Anterior cingulate cortex (tissue), 58 donors: ENCODE measurements at regions not wholly inside any gene's neighbourhood (a gene's known extent, or its start where the extent isn't known, plus 50 kb on each side); places are given as distances from the start of the nearest gene placed in this dataset.
"Not testable (repeated sequence)": the region's sequence is repeated elsewhere in the genome, so short reads cannot be mapped to it uniquely, and the experiment has no call there.

Experiments
- DNase-seq, 58 donors: peaks; one replicate each; lab custom pipeline; 2025; lab: John Stamatoyannopoulos, UW

DNA sequence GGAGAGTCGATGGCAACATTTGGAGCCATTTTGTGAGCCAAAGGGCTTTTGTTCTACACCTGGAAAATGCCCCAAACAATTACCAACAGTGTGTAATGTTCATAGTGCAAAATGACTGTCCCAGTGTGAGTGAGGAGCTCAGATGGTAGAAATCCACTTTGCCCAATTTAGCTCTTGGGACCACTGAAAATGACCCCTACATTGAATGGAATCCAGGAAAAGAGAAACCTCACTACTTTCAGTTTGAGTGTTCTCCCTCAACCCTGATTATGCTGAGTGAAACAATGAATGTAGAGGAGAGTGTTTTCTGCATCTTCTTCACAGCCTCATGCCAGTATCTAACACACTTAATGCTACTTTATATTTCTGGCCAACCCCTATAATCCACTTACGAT lies 84.9 kb upstream of the NRN1 start:
- DNase-seq = no peak

DNA sequence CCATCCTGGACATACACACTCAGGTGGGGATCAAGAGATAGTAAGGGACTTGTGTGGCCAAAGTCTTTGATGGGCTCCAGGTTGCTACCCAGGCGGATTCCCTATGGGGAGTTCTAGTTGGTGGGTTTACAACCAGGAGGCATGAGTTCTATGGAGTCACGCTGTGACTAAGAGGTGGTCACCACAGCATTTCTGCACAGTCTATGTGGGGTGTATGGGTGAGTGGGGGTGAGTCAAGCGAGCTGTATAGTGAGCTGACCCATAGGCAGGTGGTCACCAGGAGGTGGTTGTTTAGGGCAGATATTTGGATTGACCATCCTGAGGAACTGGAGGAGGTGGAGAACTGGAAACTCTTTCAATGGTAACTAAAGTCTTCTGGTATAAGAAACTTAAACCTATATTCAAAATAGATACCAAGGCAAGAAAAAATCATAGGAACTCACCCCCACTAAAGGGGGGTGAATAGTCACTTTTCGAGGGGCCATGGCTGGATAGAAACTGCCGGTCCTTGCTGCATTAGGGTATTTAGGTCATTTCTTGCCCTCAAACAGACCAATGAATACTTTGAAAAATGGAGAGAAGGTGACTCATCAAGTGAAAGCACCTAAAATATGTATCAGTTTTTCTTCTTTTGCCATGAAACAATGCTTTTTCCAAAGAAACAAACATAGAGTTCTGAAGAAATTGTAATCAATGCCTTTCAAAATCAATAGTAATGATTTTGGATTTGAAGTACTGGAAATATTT lies 84.3 kb upstream of the NRN1 start:
- no peak for DNase-seq

DNA sequence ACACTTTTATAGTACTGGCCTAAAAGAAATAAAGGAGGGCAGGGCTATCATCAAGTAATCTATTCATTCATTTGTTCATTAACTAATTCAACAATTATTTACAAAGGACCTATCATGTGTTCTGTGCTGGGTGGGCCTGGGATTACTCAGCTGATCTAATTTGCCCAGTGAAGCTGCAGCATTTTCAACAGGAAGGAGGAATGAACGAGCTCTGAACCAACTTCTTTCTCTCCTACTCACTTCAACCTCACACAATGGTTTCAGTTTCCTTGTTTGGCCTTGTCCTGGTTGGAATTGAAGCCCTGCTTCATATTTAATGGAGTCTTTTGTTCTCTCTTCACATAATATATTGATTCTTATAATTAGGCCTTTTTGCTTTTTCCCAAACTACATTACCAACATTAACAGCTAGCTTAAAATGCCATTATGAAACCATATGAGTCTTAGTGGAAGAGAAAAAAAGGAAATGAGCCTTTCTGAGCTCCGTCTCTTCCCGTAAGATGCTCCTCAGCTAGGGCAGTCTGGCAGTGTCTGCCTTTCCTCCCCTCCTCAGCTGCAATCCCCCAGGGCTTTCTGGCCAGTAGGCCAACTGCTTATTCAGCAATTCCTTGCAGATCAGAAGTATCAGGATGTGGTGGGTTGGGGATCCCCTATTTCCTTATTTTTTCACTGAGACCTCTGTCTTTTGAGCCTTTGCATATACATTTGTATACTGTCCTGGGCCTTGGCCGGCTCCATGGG lies 79.4 kb upstream of the NRN1 start:
- DNase-seq = peak in 2 of 58 donors; percentile 4 to 6

DNA sequence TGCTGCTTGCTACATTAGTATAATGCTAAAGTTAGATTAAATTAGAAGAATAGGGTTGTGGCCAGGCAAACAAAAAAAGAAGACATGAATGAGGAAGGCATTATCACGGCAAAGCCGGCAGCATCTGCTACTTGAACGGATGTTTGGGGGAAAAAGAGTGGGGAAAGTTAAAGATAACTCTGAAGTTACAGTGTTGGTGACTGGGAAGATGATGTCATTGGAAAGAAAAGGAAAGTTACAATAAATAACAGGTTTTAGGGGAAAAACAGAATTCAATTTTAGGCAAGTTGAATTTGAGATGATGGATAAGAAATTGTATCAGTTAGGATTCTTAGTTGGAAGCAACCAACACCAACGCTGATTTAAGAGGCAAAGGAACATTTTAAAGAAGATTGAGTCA lies 74.2 kb upstream of the NRN1 start:
- no peak for DNase-seq

DNA sequence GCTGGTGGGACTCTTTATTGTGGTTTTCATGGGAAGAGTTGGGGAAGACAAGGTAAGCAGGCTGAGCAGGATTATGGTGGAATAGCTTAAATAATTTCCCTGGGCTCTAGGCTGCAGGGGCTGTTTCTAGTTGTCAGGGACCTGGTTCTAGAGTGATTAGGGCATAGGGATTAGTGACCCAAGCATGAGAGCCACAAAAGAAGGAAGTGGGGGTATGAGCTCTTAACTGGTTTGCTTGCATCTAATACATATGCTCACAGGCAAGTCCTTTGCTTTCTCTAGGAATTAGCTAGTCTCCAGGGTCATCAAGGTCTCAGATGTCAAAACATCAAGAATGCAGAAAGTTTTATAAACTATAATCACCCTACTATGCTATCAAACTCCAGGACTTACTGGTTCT lies 67.5 kb upstream of the NRN1 start:
- no peak for DNase-seq

DNA sequence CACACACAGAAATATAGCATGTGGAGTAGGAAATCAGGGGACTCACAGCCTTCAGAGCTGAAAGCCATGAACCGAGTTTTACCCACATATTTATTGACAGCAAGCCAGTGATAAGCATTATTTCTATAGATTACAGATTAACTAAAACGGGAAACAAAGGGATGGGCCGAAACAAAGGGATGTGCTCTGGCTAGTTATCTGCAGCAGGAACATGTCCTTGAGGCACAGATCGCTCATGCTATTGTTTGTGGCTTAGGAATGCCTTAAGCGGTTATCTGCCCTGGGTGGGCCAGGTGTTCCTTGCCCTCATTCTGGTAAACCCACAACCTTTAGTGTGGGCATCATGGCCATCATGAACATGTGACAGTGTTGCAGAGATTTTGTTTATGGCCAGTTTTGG lies 61.4 kb upstream of the NRN1 start:
- not testable (repeated sequence) for DNase-seq

DNA sequence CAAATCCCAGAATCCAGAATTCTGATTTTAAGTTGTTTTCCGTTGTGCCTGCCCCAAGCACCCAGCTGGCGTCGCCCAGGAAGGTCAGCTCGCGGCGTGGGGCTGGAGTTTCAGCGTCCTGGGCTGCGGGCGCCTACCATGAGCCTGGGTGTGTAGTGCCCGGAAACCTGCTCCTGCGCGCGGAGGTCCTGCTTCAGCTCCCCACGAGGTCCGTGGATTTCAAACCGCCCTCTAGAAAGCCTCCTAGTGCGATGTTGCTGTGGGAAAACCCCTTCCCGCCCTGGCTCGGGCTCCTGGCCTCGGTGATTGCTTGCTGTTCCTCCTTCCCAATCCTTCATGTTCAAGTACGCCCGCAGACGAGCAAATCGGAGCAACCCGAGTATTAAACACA lies 51.3 kb upstream of the NRN1 start:
- no peak for DNase-seq

DNA sequence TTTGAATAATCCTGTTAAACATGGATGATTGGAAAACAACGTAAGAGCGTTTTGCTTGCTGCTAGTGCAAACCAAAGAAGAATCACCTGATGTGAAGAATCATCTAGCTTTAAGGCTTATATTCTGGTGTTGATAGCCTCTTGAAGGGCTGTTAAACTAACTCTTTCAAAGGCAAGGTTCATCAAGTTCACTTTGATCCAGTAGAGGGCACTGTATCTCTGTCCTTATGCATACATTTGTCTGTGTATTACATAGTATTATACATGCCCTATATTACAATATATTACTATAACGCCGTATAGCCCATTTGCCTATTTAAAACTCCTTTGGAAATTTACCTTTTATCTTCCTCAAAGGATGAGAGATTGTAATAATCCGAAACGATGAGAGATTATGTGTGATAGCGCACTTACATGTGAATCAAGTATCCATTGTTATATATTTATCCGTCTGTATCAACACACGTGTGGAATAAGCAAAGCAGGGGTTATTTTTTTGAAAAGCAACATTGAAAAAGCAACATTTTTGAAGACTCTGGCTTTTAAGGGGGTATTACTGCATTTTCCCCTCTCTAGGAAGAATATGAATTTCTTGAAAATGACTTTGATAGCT lies 50.8 kb upstream of the NRN1 start:
- DNase-seq = peak in 2 of 58 donors; percentile 15
